ENCODE measurements at regions not wholly inside any gene's neighbourhood (a gene's known extent, or its start where the extent isn't known, plus 50 kb on each side); places are given as distances from the start of the nearest gene placed in this dataset.

- Histone ChIP-seq H3K9ac (ENCODE audit: low read depth, low read length) (no peak overlapping the region), H3K4me1 (ENCODE audit: insufficient read depth, low read length) (no peaks in the 10 kb centered on the region), H3K36me3 (ENCODE audit: insufficient read depth, low read length) (no peaks in the 10 kb centered on the region), H3K9me3 (ENCODE audit: control insufficient read depth, insufficient read depth, low read length) (no peaks in the 10 kb centered on the region)
These were observed 319.2 kb upstream of the LRATD1 start for GRCh38 chr2:14313341-14313740.

DNA sequence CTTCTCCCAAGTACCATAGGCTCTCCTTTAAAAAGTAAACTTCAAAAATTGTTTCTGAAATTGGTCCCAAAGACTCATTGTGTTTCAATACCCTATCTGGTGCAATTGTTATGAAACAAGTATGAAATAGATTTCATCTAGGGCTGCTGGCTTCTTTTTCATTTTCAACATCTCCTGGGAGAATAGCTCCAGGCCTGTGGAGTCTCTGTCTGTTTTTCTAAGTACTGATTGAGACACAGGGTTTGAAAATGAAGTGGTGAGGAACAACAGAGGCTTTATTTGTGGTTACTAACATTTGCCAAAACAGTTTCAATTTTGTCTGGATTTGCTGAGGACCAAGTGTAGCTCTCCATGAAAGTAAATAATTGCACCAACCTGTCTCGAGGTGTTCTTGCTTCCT, 315.9 kb upstream of the LRATD1 start:
- no peak overlapping the region for H3K9ac ChIP-seq (ENCODE audit: low read depth, low read length)
- no peaks in the 10 kb centered on the region for H3K36me3 ChIP-seq (ENCODE audit: insufficient read depth, low read length)
- H3K4me1 ChIP-seq (ENCODE audit: insufficient read depth, low read length): no peaks in the 10 kb centered on the region
- H3K9me3 ChIP-seq (ENCODE audit: control insufficient read depth, insufficient read depth, low read length): no peaks in the 10 kb centered on the region

DNA sequence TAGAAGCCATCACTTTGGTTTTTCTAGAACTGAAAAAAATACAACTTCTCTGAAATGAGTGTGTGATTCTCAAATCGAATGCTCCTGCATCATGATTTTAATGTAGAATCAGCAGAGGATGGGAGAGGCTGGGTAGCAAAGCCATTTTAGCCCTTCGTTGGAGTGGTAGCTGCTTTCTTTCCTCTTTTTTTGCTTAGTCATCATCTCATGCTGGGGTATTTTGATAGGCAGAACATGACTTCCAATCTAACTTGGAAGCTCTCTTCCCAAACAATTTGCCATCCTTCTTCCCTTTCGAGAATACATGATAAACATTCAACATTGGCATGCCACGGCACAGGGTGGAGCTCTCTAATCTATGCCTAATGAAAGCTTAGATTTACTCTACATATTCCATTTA, 311.2 kb upstream of the LRATD1 start:
- Histone ChIP-seq H3K9ac (ENCODE audit: low read depth, low read length) (no peak overlapping the region), H3K4me1 (ENCODE audit: insufficient read depth, low read length) (no peaks in the 10 kb centered on the region), H3K36me3 (ENCODE audit: insufficient read depth, low read length) (no peaks in the 10 kb centered on the region), H3K9me3 (ENCODE audit: control insufficient read depth, insufficient read depth, low read length) (no peaks in the 10 kb centered on the region)

GRCh38 chr2:14322306-14322705, 310.2 kb upstream of the LRATD1 start:
- no peaks in the 10 kb centered on the region for H3K9me3 ChIP-seq (ENCODE audit: control insufficient read depth, insufficient read depth, low read length)
- no peak overlapping the region for H3K9ac ChIP-seq (ENCODE audit: low read depth, low read length)
- H3K36me3 ChIP-seq (ENCODE audit: insufficient read depth, low read length): no peaks in the 10 kb centered on the region
- H3K4me1 ChIP-seq (ENCODE audit: insufficient read depth, low read length): no peaks in the 10 kb centered on the region

- H3K4me1 ChIP-seq (ENCODE audit: insufficient read depth, low read length): no peaks in the 10 kb centered on the region
- H3K9me3 ChIP-seq (ENCODE audit: control insufficient read depth, insufficient read depth, low read length): no peaks in the 10 kb centered on the region
- H3K9ac ChIP-seq (ENCODE audit: low read depth, low read length): no peak overlapping the region
- no peaks in the 10 kb centered on the region for H3K36me3 ChIP-seq (ENCODE audit: insufficient read depth, low read length)
These were observed 308.2 kb upstream of the LRATD1 start for GRCh38 chr2:14324308-14324707.

DNA sequence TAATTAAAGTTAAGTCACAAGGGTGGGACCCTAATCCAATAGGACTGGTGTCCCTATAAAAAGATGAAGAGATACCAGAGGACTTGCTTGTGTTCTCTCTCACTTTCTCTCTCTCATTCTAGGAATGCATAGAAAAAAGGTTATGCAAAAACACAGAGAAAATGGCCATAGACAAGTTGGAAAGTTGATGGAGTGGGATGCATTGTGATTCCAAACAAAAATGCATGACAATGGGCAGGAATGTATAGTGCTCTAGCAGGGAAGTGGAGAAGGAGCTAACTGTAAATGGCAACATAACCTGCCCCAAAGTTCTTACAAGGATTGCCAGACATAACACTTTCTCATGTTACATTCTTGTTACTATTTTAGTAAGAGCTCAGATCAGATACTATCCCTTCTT, 301.6 kb upstream of the LRATD1 start:
- H3K9ac ChIP-seq (ENCODE audit: low read depth, low read length): no peak overlapping the region

DNA sequence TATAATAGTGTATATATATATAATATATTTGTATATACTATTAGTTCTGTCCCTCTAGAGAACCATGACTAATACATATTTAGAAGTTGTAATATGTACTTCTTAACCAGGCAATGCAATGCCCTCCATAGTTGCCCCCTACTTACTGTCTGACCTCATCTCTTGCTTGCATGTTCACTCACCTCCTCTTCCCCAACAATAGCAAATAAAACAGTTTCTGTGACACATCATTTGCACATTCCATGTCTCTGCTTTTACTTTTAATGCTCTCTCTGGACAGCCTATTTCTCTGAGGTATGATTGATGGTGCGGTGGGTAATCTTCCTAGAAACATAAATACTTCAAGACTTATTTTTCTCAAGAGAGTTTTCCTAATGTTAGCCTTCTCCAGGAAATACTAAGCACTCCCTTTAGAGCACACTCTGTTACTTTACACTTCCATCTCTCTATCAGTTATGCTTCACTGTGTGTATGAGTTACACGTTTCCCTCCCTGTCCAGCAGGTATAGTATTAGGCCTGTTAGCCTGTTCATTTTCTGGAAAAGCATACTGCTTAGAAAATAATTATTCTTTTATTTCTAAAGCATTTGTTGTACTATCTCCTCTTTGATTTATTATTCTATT, 295.6 kb upstream of the LRATD1 start:
- Histone ChIP-seq H3K36me3 (ENCODE audit: insufficient read depth, low read length) (no peaks in the 10 kb centered on the region), H3K9me3 (ENCODE audit: control insufficient read depth, insufficient read depth, low read length) (no peaks in the 10 kb centered on the region), H3K9ac (ENCODE audit: low read depth, low read length) (no peak overlapping the region), H3K4me1 (ENCODE audit: insufficient read depth, low read length) (no peaks in the 10 kb centered on the region)

More for the DNA sequence above, 301.6 kb upstream of the LRATD1 start:
- H3K9me3 ChIP-seq (ENCODE audit: control insufficient read depth, insufficient read depth, low read length): no peaks in the 10 kb centered on the region
- H3K4me1 ChIP-seq (ENCODE audit: insufficient read depth, low read length): no peaks in the 10 kb centered on the region; the same call in 1 of the 2 replicates
- H3K36me3 ChIP-seq (ENCODE audit: insufficient read depth, low read length): no peaks in the 10 kb centered on the region

- Histone ChIP-seq H3K9me3 (ENCODE audit: control insufficient read depth, insufficient read depth, low read length) (no peaks in the 10 kb centered on the region), H3K4me1 (ENCODE audit: insufficient read depth, low read length) (no peaks in the 10 kb centered on the region), H3K9ac (ENCODE audit: low read depth, low read length) (no peak overlapping the region), H3K36me3 (ENCODE audit: insufficient read depth, low read length) (no peaks in the 10 kb centered on the region)
These were observed 291.8 kb upstream of the LRATD1 start for GRCh38 chr2:14340703-14341102.

DNA sequence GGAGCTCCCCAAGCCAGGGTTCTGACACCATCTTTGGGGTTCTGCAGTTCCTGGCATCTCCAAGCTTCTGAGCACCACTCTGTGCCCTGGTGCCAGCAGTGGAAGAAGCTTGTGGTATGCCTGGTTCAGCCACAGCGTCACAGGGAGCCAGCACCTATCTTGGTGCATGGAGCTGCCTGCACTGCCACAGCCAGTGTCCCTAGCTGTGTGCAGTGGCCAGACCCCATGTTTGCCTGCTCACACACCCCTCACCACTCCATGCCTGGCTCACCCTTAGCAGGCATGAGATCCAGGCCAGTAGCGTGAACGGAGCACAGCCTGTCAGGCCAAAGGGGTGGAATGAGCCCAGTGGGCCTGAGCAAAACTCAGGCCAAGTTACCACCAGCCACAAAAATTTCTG, 290.2 kb upstream of the LRATD1 start:
- no peaks in the 10 kb centered on the region for H3K4me1 ChIP-seq (ENCODE audit: insufficient read depth, low read length)
- H3K9me3 ChIP-seq (ENCODE audit: control insufficient read depth, insufficient read depth, low read length): no peaks in the 10 kb centered on the region
- no peaks in the 10 kb centered on the region for H3K36me3 ChIP-seq (ENCODE audit: insufficient read depth, low read length)
- no peak overlapping the region for H3K9ac ChIP-seq (ENCODE audit: low read depth, low read length)

GRCh38 chr2:14344355-14344754, 288.2 kb upstream of the LRATD1 start:
- H3K9ac ChIP-seq (ENCODE audit: low read depth, low read length): no peak overlapping the region
- H3K9me3 ChIP-seq (ENCODE audit: control insufficient read depth, insufficient read depth, low read length): no peaks in the 10 kb centered on the region
- H3K4me1 ChIP-seq (ENCODE audit: insufficient read depth, low read length): no peaks in the 10 kb centered on the region
- H3K36me3 ChIP-seq (ENCODE audit: insufficient read depth, low read length): no peaks in the 10 kb centered on the region

DNA sequence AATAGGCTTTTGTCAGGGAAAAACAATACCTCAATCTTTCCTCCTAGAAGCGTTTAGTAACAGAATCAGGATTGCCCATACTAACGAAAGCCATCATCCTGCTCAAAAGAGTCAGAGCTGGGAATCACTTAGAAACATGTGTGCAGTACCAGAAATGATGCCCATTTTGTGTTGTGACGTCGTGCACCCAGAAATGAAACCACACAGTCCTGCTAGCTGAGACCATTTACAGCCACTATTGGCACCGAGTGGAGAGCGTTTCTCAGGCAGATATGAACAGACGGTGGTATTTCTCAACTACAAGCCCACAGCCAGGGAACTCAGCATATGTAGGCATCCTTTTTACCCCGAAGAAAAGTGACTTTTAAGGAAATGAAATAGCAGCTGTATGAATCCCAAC, 284.3 kb upstream of the LRATD1 start:
- Histone ChIP-seq H3K9ac (ENCODE audit: low read depth, low read length) (no peak overlapping the region), H3K9me3 (ENCODE audit: control insufficient read depth, insufficient read depth, low read length) (no peaks in the 10 kb centered on the region), H3K4me1 (ENCODE audit: insufficient read depth, low read length) (no peaks in the 10 kb centered on the region), H3K36me3 (ENCODE audit: insufficient read depth, low read length) (no peaks in the 10 kb centered on the region)

DNA sequence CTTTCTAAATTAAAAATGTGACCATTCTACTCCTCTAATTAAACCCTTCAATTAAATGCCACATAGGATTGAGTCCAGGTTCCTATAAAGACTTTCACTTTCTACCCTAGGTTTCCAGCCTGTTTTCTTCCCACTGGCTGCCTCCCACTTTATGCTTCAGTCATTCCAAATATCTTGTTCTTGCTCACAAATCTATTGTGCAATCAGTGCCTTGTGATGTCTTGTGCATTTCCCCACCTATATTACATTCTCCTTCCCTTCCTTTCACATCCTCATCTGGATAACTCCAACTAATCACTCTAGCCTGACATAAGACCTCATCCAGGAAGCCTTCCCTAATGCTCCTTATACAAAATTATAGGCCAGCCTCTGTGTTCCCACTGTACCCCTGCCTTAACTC, 281.7 kb upstream of the LRATD1 start:
- no peak overlapping the region for H3K9ac ChIP-seq (ENCODE audit: low read depth, low read length)
- no peaks in the 10 kb centered on the region for H3K4me1 ChIP-seq (ENCODE audit: insufficient read depth, low read length)
- no peaks in the 10 kb centered on the region for H3K36me3 ChIP-seq (ENCODE audit: insufficient read depth, low read length)
- no peaks in the 10 kb centered on the region for H3K9me3 ChIP-seq (ENCODE audit: control insufficient read depth, insufficient read depth, low read length)

- H3K9ac ChIP-seq (ENCODE audit: low read depth, low read length): no peak overlapping the region
- H3K9me3 ChIP-seq (ENCODE audit: control insufficient read depth, insufficient read depth, low read length): no peaks in the 10 kb centered on the region
- no peaks in the 10 kb centered on the region for H3K36me3 ChIP-seq (ENCODE audit: insufficient read depth, low read length)
- no peaks in the 10 kb centered on the region for H3K4me1 ChIP-seq (ENCODE audit: insufficient read depth, low read length)
These were observed 280.4 kb upstream of the LRATD1 start for GRCh38 chr2:14352067-14352466.

GRCh38 chr2:14354231-14354630, 278.3 kb upstream of the LRATD1 start:
- no peaks in the 10 kb centered on the region for H3K36me3 ChIP-seq (ENCODE audit: insufficient read depth, low read length)
- H3K9ac ChIP-seq (ENCODE audit: low read depth, low read length): no peak overlapping the region
- H3K9me3 ChIP-seq (ENCODE audit: control insufficient read depth, insufficient read depth, low read length): no peaks in the 10 kb centered on the region
- no peaks in the 10 kb centered on the region for H3K4me1 ChIP-seq (ENCODE audit: insufficient read depth, low read length)

GRCh38 chr2:14355102-14355501, 277.4 kb upstream of the LRATD1 start:
- Histone ChIP-seq H3K4me1 (ENCODE audit: insufficient read depth, low read length) (no peaks in the 10 kb centered on the region), H3K9me3 (ENCODE audit: control insufficient read depth, insufficient read depth, low read length) (no peaks in the 10 kb centered on the region), H3K9ac (ENCODE audit: low read depth, low read length) (no peak overlapping the region), H3K36me3 (ENCODE audit: insufficient read depth, low read length) (no peaks in the 10 kb centered on the region)

GRCh38 chr2:14358339-14358738, 274.2 kb upstream of the LRATD1 start:
- no peak overlapping the region for H3K9ac ChIP-seq (ENCODE audit: low read depth, low read length)
- no peaks in the 10 kb centered on the region for H3K36me3 ChIP-seq (ENCODE audit: insufficient read depth, low read length)
- H3K4me1 ChIP-seq (ENCODE audit: insufficient read depth, low read length): no peaks in the 10 kb centered on the region
- H3K9me3 ChIP-seq (ENCODE audit: control insufficient read depth, insufficient read depth, low read length): peaks cover 4% of the 10 kb centered on the region; the same call in 1 of the 2 replicates
